ENCODE measurements at regions not wholly inside any gene's neighbourhood (a gene's known extent, or its start where the extent isn't known, plus 50 kb on each side); places are given as distances from the start of the nearest gene placed in this dataset.

GRCh38 chr15:46723308-46723707 is 994.0 kb upstream of the SEMA6D start:
- H3K4me3 ChIP-seq (ENCODE audit: low read depth, low read length): no peak overlapping the region
- no peak for TF ChIP-seq CTCF (IDR thresholded peaks at IDR 0.05; ENCODE audit: low read depth, low read length)
- DNase-seq (ENCODE audit: low read depth, low spot score): no peak
- in situ Hi-C loops (cut with HindIII; ENCODE audit: low sequenced_read_pairs): no loop called here

GRCh38 chr15:46732060-46732459 is 985.2 kb upstream of the SEMA6D start:
- H3K4me3 ChIP-seq (ENCODE audit: low read depth, low read length): no peak overlapping the region
- DNase-seq (ENCODE audit: low read depth, low spot score): no peak
- in situ Hi-C loops (cut with HindIII; ENCODE audit: low sequenced_read_pairs): no loop called here
- TF ChIP-seq CTCF (IDR thresholded peaks at IDR 0.05; ENCODE audit: low read depth, low read length): no peak

DNA sequence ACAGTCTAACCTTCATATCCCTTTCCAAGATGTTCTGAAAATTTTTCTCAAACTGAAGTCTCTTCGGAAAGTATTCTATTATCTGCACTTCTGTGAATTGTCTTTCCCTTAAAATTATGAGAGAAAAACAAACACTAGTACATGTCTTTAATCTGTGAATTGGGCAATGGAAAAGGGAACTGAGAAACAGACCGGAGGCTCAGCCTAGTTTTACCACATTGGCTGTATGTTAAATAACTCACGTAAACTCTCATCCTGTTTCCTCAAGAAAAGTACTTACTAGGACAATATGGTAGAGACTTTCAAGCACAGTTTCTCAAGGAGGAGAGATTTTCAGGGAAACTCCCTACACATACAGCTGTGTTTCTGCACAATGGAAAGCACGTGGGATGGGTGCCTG is 982.2 kb upstream of the SEMA6D start:
- in situ Hi-C loops (cut with HindIII; ENCODE audit: low sequenced_read_pairs): no loop called here
- H3K4me3 ChIP-seq (ENCODE audit: low read depth, low read length): no peak overlapping the region
- DNase-seq (ENCODE audit: low read depth, low spot score): no peak
- TF ChIP-seq CTCF (IDR thresholded peaks at IDR 0.05; ENCODE audit: low read depth, low read length): no peak

DNA sequence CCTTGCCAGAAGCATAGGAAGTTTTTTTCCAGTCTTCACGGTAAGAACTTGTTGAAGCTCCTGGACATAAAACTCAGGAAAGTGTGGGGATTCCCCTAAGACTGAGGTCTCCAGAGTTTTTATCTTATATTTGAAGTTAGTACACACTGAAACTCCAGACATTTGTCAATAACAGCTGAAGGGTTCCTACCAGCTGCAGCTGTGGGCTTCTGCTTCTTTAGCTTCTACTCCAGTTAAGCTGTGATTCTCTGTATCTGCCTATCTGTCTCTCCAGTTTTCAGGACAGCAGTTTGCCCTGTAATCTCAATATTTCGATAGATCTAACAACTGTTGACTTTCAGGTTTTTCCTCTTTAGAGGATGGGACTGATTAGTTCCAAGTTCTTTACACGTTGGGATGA is 966.0 kb upstream of the SEMA6D start:
- no peak for DNase-seq (ENCODE audit: low read depth, low spot score)
- no peak for TF ChIP-seq CTCF (IDR thresholded peaks at IDR 0.05; ENCODE audit: low read depth, low read length)
- H3K4me3 ChIP-seq (ENCODE audit: low read depth, low read length): no peak overlapping the region
- in situ Hi-C loops (cut with HindIII; ENCODE audit: low sequenced_read_pairs): no loop called here

DNA sequence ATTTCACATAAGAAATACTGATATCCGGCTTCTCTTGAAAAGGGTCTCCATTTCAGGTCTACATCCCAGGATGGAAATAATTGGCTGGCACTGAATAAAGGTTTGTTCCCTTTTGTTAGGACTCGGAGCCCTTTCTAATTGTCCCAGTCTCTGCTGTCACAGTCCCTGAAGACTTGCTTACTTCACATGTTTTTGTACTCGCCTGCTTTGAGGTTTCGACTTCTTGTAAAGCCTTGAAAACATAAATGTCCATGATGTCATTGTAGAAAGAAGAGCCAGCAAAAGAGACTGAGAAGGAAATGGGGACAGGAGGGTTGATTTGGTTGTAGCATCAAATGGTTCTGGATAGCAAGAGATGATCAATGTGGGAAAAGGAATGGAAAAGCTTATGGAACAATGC is 963.4 kb upstream of the SEMA6D start:
- in situ Hi-C loops (cut with HindIII; ENCODE audit: low sequenced_read_pairs): no loop called here

DNA sequence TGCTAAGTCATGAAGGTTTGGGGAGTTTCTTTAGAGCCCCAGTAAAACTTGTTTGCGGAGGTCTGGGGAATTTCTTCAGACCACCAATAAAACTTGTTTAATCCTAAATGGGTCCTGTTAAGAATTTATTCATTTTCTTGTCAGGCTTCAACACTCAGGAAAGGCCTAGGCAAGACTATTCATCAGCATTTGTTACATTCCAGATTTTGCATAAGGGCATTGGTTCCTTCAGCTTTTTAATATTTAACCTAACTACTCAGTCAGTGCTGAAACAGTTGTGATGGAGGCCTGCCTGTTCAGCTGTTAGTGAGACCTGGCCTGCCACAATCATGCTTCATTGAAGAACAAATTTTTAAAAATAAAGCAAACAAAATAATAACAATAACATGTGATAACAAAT is 954.2 kb upstream of the SEMA6D start:
- no peak for DNase-seq (ENCODE audit: low read depth, low spot score)
- no peak overlapping the region for H3K4me3 ChIP-seq (ENCODE audit: low read depth, low read length)
- no peak for TF ChIP-seq CTCF (IDR thresholded peaks at IDR 0.05; ENCODE audit: low read depth, low read length)
- in situ Hi-C loops (cut with HindIII; ENCODE audit: low sequenced_read_pairs): no loop called here

More for the DNA sequence above, 963.4 kb upstream of the SEMA6D start:
- TF ChIP-seq CTCF (IDR thresholded peaks at IDR 0.05; ENCODE audit: low read depth, low read length): no peak
- DNase-seq (ENCODE audit: low read depth, low spot score): no peak
- H3K4me3 ChIP-seq (ENCODE audit: low read depth, low read length): no peak overlapping the region

DNA sequence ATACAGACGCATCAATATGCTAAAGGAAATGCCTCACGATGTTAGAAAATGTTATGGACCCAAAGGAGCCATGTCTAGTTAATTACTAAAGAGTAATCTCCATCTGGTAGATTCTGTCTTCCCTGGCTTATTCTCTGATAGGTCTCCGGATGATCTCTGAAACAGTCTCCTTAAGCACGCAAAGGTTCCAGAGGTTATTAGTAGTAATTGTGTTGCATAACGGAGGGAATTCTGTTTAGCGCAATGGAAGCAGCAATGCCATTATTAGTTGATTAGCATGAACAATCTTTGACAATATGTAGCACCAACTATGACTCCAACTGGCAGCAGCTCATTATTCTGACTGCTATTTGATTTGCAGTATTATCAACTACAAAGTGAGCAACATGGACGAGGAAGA is 952.5 kb upstream of the SEMA6D start:
- DNase-seq (ENCODE audit: low read depth, low spot score): no peak
- in situ Hi-C loops (cut with HindIII; ENCODE audit: low sequenced_read_pairs): no loop called here
- no peak overlapping the region for H3K4me3 ChIP-seq (ENCODE audit: low read depth, low read length)
- no peak for TF ChIP-seq CTCF (IDR thresholded peaks at IDR 0.05; ENCODE audit: low read depth, low read length)
